Stimulated activated CD4-positive, alpha-beta T cell treated with anti-CD3 and anti-CD28 coated beads, Interleukin-2, amount 100 ng/mL, for 24 hours (primary cell): ENCODE measurements at regions not wholly inside any gene's neighbourhood (a gene's known extent, or its start where the extent isn't known, plus 50 kb on each side); places are given as distances from the start of the nearest gene placed in this dataset.
"Not testable (repeated sequence)": the region's sequence is repeated elsewhere in the genome, so short reads cannot be mapped to it uniquely, and the experiment has no call there.

ENCODE experiments used
- DNase-seq, 2 donors: peaks; one replicate each; pipeline ENCODE4 v3.0.0-alpha.2; 2020

GRCh38 chr5:30581198-30581935, 612.1 kb upstream of the CDH6 start:
- DNase-seq: no peak

DNA sequence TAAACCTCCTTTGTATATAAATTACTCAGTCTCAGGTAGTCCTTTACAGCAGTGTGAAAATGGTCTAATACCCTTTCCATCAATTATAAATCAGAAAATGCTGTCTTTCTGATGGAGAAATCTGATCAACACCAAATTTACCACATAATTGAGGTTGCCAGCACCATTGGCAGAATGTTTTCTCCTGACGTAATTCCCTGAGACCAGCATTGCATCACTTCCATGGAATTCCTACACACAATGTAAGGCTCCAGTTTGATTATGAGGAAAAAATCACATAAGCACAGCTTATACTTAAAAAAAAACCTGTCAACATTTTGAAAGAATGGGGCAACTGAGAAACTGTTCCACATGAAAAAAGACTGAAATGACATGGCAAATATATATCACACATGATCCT, 618.7 kb upstream of the CDH6 start:
- DNase-seq: no peak

DNA sequence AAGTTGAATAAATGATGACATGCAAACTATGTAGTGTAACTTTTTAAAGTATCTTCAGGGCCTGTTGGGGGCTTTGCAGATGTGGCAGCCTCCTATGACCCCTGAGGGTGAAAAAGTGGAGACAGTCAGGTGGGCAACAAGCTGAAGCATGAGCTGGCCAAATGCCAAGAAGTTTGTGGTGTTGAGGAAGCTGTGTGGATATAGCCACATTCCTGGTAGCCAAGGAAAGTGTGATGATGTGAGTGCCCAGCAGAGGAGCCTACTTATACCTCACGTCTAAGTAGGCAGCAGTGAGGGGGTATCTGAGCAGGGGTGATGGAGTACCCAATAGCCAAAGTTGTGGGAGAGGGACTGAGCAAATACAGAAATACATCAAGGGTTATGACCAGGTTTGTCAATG, 621.2 kb upstream of the CDH6 start:
- DNase-seq: no peak

DNA sequence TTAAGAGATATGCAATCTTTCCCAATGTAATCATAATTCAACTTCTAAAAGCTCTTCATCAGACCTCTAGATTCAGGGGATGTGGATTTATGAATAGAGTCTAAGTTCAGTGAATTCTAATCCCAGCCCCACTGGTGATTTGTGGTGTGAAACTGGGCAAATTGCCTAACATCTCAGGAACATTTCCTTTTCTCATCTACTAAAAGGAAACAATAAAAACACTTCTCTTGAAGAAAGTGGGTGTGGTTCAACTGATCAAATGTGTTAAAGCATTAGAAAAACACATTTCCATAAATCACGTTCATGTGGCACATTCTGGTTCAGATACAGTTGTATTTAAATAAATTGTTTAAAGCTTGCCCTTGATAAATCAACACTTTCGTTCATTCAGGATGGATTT, 631.7 kb upstream of the CDH6 start:
- no peak for DNase-seq

- DNase-seq: no peak
Observed at GRCh38 chr5:30551618-30552017, 641.9 kb upstream of the CDH6 start.

DNA sequence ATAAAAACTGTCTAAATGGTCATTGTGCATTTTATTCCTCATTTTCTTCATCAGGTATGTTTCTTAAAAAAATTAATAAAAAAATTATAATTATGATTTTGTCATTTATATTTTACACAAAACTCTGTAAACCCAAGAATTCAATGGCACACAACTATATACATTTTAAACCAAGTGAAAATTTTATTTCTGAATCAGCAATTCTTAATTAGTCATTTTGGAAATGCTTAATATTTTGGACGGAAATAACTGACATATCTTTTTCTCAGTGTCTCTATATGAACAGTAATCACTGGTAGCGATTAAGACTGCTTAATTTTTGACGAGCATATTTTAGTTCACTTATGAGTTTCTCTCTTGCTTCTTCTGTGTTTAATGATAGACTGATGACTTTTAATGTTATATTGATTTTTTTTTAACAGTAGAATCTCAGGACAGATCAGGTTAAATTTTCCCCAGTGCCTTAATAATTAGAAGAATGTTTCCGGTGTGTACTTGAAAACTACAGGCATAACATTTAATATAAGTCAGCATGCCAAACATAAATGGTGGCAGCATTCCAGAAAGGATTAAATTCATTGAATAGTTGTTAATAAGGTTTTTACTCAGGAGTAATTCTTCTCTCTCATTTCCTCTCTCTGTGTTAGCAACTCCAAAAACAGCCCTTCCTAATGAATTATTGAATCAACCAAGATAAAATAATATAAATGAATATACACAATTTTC, 644.7 kb upstream of the CDH6 start:
- DNase-seq: no peak

DNA sequence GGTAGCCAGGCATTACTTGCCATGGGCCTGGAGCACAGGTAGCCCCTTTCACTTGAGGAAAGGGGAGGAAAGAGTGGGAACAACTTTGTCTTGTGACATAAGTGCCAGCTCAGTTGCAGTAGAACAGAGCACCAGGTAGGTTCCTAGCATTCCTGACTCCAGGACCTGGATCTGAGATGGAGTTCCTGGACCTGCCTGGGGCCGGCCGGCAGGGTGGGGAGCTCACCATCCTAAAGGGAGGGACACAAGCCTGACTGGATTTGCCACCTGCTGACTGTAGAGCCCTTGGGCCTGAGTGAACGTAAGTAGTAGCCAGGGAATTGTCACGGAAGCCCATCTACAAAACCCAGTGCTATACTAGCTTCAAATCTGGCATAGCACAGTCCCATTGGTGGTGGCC, 653.3 kb upstream of the CDH6 start:
- no peak for DNase-seq

DNA sequence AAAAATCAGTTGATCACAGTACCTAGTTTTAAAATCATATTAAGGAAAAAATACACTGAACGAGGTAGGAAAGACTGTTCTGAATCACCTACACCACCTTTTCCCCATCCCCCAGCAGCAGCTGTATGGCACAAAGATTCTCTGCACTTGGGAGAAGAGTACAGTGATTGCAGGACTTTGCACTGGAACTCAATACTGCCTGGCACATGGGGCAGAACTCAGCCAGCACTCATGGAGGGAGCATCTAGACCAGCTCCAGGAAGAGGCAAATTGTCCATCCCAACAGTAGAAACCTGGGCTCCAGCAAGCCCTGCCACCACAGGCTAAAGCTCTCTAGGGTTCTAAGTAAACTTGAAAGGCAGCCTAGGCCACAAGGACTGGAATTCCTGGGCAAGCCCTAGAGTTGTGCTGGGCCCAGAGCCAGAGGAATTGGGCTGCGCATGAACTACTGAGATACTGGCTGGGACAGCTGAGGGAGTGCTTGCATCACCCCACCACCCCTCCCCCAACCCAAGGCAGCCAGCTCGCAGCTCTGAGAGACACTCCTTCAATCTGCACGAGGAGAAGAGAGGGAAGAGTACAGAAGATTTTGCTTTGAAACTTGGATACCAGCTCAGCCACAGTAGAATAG, 654.4 kb upstream of the CDH6 start:
- DNase-seq: no peak

- DNase-seq: no peak
Observed at GRCh38 chr5:30525353-30525752, 668.1 kb upstream of the CDH6 start.

DNA sequence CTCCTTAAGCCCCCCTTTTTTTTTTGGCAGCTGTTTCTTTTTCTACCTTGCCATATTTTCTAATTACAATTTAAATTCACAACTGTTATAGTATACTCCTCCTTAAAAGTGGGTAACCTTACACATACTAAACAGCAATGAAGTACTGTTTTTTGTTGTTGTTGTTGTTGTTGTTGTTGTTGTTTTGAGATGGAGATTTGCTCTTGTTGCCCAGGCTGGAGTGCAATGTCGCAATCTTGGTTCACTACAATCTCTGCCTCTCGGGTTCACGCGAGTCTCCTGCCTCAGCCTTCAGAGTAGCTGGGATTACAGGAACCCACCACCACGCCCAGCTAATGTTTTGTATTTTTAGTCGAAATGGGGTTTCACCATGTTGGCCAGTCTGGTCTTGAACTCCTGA, 669.1 kb upstream of the CDH6 start:
- DNase-seq: no peak

- DNase-seq: no peak
Observed at GRCh38 chr5:30523061-30523460, 670.4 kb upstream of the CDH6 start.

- DNase-seq: no peak
Observed at GRCh38 chr5:30505014-30505886, 688.2 kb upstream of the CDH6 start.

- no peak for DNase-seq
Observed at GRCh38 chr5:30502277-30502676, 691.2 kb upstream of the CDH6 start.

GRCh38 chr5:30501065-30501464, 692.4 kb upstream of the CDH6 start:
- DNase-seq: no peak

DNA sequence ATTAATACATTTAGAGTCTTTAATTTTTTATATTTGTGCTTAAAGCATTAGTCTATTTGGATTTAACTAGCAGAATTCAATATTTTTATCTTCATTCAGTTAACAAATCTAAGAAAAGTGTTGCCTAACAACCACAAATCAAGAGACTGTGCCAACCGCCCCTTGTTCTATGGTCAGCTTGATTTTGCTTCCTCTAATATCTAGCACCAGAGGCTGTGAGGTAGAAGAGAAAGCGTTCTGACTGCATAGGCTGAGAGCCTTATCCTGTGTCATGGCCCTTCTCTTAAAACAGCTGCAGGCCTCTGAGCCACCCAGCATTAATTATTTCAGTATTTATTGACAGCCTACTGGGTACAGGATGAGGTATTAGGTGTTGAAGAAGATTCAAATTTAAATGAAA, 693.0 kb upstream of the CDH6 start:
- no peak for DNase-seq

- DNase-seq: no peak
Observed at GRCh38 chr5:30499402-30499801, 694.1 kb upstream of the CDH6 start.

DNA sequence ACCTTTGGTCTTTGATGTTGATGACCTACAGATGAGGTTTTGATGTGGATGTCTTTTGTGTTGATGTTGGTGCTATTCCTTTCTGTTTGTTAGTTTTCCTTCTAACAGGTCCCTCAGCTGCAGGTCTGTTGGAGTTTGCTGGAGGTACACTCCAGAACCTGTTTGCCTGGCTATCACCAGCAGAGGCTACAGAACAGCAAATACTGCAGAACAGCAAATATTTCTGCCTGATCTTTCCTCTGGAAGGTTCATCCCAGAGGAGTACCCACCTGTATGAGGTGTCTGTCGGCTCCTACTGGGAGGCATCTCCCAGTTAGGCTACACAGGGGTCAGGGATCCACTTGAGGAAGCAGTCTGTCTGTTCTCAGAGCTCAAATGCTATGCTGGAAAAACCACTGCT, 694.5 kb upstream of the CDH6 start:
- no peak for DNase-seq

DNA sequence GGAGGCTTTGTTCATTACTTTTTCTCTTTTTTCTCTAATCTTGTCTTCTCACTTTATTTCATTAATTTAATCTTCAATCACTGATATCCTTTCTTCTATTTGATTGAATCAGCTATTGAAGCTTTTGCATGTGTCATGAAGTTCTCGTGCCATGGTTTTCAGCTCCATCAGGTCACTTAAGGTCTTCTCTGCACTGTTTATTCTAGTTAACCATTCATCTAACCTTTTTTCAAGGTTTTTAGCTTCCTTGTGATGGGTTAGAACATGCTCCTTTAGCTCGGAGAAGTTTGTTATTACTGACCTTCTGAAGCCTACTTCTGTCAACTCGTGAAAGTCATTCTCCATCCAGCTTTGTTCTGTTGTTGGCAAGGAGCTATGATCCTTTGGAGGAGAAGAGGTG, 695.0 kb upstream of the CDH6 start:
- not testable (repeated sequence) for DNase-seq

DNA sequence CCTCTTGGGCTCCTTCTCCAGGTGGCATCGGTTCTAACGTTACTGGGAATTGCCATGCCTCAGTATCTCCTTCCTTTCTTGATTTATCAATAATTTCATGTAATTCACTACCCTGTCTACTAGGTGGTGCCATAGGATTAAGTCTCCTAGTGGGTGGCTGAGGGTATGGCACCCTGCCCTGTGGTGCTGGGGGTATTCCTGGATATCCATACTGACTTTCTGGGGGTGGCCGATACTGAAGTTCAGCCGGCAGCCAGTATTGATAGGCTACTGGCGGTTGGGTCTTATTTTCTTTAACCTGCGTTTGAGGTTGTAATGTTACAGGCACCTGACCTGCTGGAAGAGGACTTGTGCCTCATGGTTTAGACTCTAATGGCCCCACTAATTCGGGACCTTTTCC, 699.4 kb upstream of the CDH6 start:
- not testable (repeated sequence) for DNase-seq

DNA sequence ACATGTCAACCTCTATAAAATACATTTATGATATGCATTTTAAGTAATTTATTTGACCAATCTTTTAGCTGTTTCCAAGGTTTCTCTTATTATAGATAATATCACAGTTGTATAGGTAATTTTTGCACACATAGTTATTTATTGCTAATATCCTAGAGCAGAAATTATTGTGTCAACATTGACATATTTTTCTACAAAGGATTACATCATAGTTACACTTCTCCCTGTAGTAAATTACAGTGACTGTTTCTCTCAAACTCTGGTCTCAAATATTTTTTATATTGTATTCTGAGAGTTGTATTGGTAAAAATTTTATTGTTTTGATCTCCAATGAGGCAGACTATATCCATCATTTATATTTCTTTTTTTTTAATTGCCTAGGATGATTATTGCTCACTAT, 714.4 kb upstream of the CDH6 start:
- no peak for DNase-seq

DNA sequence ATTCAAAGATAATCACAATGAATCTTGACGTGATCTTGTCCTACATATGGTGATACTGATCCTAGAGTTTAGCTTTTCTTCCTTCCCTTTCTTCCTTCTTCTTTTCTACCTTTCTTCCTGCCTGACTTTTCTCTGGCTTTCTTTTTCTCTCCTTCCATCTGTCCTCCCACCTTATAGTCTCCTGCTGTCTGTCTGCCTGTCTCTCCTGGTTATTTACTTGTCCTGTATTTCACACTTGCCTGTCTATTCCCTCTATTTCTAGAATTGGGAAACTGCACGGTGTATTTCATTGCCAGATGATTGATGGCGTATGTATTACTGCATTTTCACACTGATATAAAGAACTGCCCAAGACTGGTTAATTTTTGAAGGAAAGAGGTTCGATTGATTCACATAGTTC, 718.1 kb upstream of the CDH6 start:
- DNase-seq: no peak

GRCh38 chr5:30469691-30470090, 723.8 kb upstream of the CDH6 start:
- DNase-seq: no peak

DNA sequence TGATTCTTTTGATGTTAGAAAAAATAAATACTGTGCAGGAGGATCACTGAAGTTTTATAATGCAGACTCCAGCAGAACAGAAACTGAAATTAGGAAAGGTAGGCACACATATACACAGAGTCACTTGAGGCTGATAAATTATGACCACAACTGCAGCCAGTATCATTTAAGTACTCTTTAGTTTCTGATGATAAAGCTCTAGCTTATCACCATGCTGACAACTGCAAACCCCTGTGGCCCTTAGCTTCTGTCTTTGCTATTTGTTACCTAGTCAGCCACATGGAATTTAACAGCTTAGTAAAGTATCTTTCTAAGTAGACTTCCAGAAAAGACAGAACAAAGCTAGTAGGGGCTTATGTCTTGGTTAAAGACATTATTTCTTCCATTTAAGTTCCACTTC, 734.8 kb upstream of the CDH6 start:
- no peak for DNase-seq
